ENCODE measurements at regions not wholly inside any gene's neighbourhood (a gene's known extent, or its start where the extent isn't known, plus 50 kb on each side); places are given as distances from the start of the nearest gene placed in this dataset.

GRCh38 chr4:27368781-27369180 lies 508.1 kb downstream of the STIM2 start:
- H3K4me1 Mint-ChIP-seq (ENCODE audit: low read depth, unreplicated experiment): no peaks in the 10 kb centered on the region

GRCh38 chr4:27381815-27382214 lies 521.2 kb downstream of the STIM2 start:
- no peak overlapping the region for H3K27ac Mint-ChIP-seq (ENCODE audit: unreplicated experiment)
- FAIRE-seq (no peak), DNase-seq (ENCODE audit: low read depth) (peak; percentile 27)
- H3K9me3 Mint-ChIP-seq (ENCODE audit: unreplicated experiment): peaks cover 3% of the 10 kb centered on the region
- TF ChIP-seq EZH2 (IDR thresholded peaks at IDR 0.05; ENCODE audit: insufficient read depth, low read length) (no peak), CTCF (IDR thresholded peaks at IDR 0.05; ENCODE audit: insufficient read depth, low read depth, low read length) (no peak)
- H3K4me1 ChIP-seq (ENCODE audit: insufficient read depth, low read length): no peaks in the 10 kb centered on the region
- no peaks in the 10 kb centered on the region for H4K20me1 ChIP-seq (ENCODE audit: insufficient read depth, low read length)
- peak overlapping the region; percentile 16 for H2AFZ ChIP-seq (ENCODE audit: low read depth, low read length)
- H3K36me3 ChIP-seq (ENCODE audit: insufficient read depth, low read length): no peaks in the 10 kb centered on the region
- H3K27ac ChIP-seq (ENCODE audit: low read depth, low read length): no peak overlapping the region
- H3K36me3 Mint-ChIP-seq (ENCODE audit: low read depth, unreplicated experiment): no peaks in the 10 kb centered on the region
- no peak overlapping the region for H3K4me2 ChIP-seq (ENCODE audit: low read length)
- H3K4me3 Mint-ChIP-seq (ENCODE audit: unreplicated experiment): no peak overlapping the region
- H3K9me3 ChIP-seq (ENCODE audit: insufficient read depth, low read depth, low read length): no peaks in the 10 kb centered on the region
- H3K9ac ChIP-seq (ENCODE audit: low read length): no peak overlapping the region
- no peaks in the 10 kb centered on the region for H3K79me2 ChIP-seq (ENCODE audit: insufficient read depth, low read length)
- H3K4me3 ChIP-seq (ENCODE audit: insufficient read depth, low read depth, low read length): no peak overlapping the region
- H3K27me3 Mint-ChIP-seq (ENCODE audit: low read depth, unreplicated experiment): no peaks in the 10 kb centered on the region
- no peaks in the 10 kb centered on the region for H3K4me1 Mint-ChIP-seq (ENCODE audit: low read depth, unreplicated experiment)
- H3K27me3 ChIP-seq (ENCODE audit: insufficient read depth, low read length): no peaks in the 10 kb centered on the region

More at GRCh38 chr4:27368781-27369180, 508.1 kb downstream of the STIM2 start:
- no peak overlapping the region for H3K4me2 ChIP-seq (ENCODE audit: low read length)
- no peak overlapping the region for H2AFZ ChIP-seq (ENCODE audit: low read depth, low read length)
- H4K20me1 ChIP-seq (ENCODE audit: insufficient read depth, low read length): no peaks in the 10 kb centered on the region
- FAIRE-seq (no peak), DNase-seq (ENCODE audit: low read depth) (peak; percentile 53)
- H3K4me3 ChIP-seq (ENCODE audit: insufficient read depth, low read depth, low read length): no peak overlapping the region
- Mint-ChIP-seq H3K27me3 (ENCODE audit: low read depth, unreplicated experiment) (peaks cover 2% of the 10 kb centered on the region), H3K27ac (ENCODE audit: unreplicated experiment) (no peak overlapping the region), H3K4me3 (ENCODE audit: unreplicated experiment) (no peak overlapping the region), H3K9me3 (ENCODE audit: unreplicated experiment) (peaks cover 3% of the 10 kb centered on the region), H3K36me3 (ENCODE audit: low read depth, unreplicated experiment) (no peaks in the 10 kb centered on the region)
- H3K4me1 ChIP-seq (ENCODE audit: insufficient read depth, low read length): peaks cover 5% of the 10 kb centered on the region
- no peaks in the 10 kb centered on the region for H3K36me3 ChIP-seq (ENCODE audit: insufficient read depth, low read length)
- H3K9me3 ChIP-seq (ENCODE audit: insufficient read depth, low read depth, low read length): no peaks in the 10 kb centered on the region
- no peak overlapping the region for H3K27ac ChIP-seq (ENCODE audit: low read depth, low read length)
- H3K79me2 ChIP-seq (ENCODE audit: insufficient read depth, low read length): no peaks in the 10 kb centered on the region
- no peak overlapping the region for H3K9ac ChIP-seq (ENCODE audit: low read length)
- no peaks in the 10 kb centered on the region for H3K27me3 ChIP-seq (ENCODE audit: insufficient read depth, low read length)
- TF ChIP-seq EZH2 (IDR thresholded peaks at IDR 0.05; ENCODE audit: insufficient read depth, low read length) (no peak), CTCF (IDR thresholded peaks at IDR 0.05; ENCODE audit: insufficient read depth, low read depth, low read length) (no peak)

GRCh38 chr4:27387711-27388110 lies 527.1 kb downstream of the STIM2 start:
- DNase-seq (ENCODE audit: low read depth): no peak
- Histone ChIP-seq H4K20me1 (ENCODE audit: insufficient read depth, low read length) (no peaks in the 10 kb centered on the region), H3K4me3 (ENCODE audit: insufficient read depth, low read depth, low read length) (no peak overlapping the region), H3K4me1 (ENCODE audit: insufficient read depth, low read length) (no peaks in the 10 kb centered on the region), H3K36me3 (ENCODE audit: insufficient read depth, low read length) (no peaks in the 10 kb centered on the region), H3K27ac (ENCODE audit: low read depth, low read length) (no peak overlapping the region), H3K27me3 (ENCODE audit: insufficient read depth, low read length) (no peaks in the 10 kb centered on the region), H3K4me2 (ENCODE audit: low read length) (no peak overlapping the region), H2AFZ (ENCODE audit: low read depth, low read length) (no peak overlapping the region), H3K79me2 (ENCODE audit: insufficient read depth, low read length) (no peaks in the 10 kb centered on the region), H3K9ac (ENCODE audit: low read length) (no peak overlapping the region), H3K9me3 (ENCODE audit: insufficient read depth, low read depth, low read length) (no peaks in the 10 kb centered on the region)
- Mint-ChIP-seq H3K4me1 (ENCODE audit: low read depth, unreplicated experiment) (no peaks in the 10 kb centered on the region), H3K4me3 (ENCODE audit: unreplicated experiment) (no peak overlapping the region), H3K9me3 (ENCODE audit: unreplicated experiment) (peaks cover 1% of the 10 kb centered on the region), H3K36me3 (ENCODE audit: low read depth, unreplicated experiment) (no peaks in the 10 kb centered on the region), H3K27me3 (ENCODE audit: low read depth, unreplicated experiment) (no peaks in the 10 kb centered on the region), H3K27ac (ENCODE audit: unreplicated experiment) (no peak overlapping the region)
- TF ChIP-seq EZH2 (IDR thresholded peaks at IDR 0.05; ENCODE audit: insufficient read depth, low read length) (no peak), CTCF (IDR thresholded peaks at IDR 0.05; ENCODE audit: insufficient read depth, low read depth, low read length) (no peak)
- FAIRE-seq: no peak

Data from astrocyte (in vitro differentiated cells and primary cell).